D341Med (cell line): ENCODE measurements at regions not wholly inside any gene's neighbourhood (a gene's known extent, or its start where the extent isn't known, plus 50 kb on each side); places are given as distances from the start of the nearest gene placed in this dataset.

ENCODE experiments used
- DNase-seq: peaks from one replicate; pipeline ENCODE4 v3.0.0; 2012; ENCODE audit warnings: low spot score

- DNase-seq, result no peak
Measured at GRCh38 chr2:38509947-38510326, 92.8 kb downstream of the HNRNPLL start.

GRCh38 chr2:38509314-38509946 lies 93.3 kb downstream of the HNRNPLL start:
- peak; percentile 61 for DNase-seq

- peak; percentile 65 for DNase-seq
Measured at GRCh38 chr2:38508311-38509039, 94.3 kb downstream of the HNRNPLL start.

GRCh38 chr2:38507712-38508111 lies 95.0 kb downstream of the HNRNPLL start:
- no peak for DNase-seq

- no peak for DNase-seq
Measured at GRCh38 chr2:38505779-38506178, 96.9 kb downstream of the HNRNPLL start.

- no peak for DNase-seq
Measured at GRCh38 chr2:38504169-38504568, 98.6 kb downstream of the HNRNPLL start.

GRCh38 chr2:38502107-38502506 lies 100.6 kb downstream of the HNRNPLL start:
- DNase-seq, result no peak

GRCh38 chr2:38500283-38500634 lies 102.5 kb downstream of the HNRNPLL start:
- DNase-seq, result no peak

- DNase-seq, result no peak
Measured at GRCh38 chr2:38499548-38500282, 103.0 kb downstream of the HNRNPLL start.

- DNase-seq, result no peak
Measured at GRCh38 chr2:38498045-38498481, 104.7 kb downstream of the HNRNPLL start.

GRCh38 chr2:38497670-38498037 lies 105.1 kb downstream of the HNRNPLL start:
- DNase-seq, result no peak

GRCh38 chr2:38496927-38497669 lies 105.6 kb downstream of the HNRNPLL start:
- DNase-seq, result no peak

GRCh38 chr2:38495880-38496279 lies 106.8 kb downstream of the HNRNPLL start:
- DNase-seq, result no peak

GRCh38 chr2:38494394-38494793 lies 108.3 kb downstream of the HNRNPLL start:
- DNase-seq, result no peak

GRCh38 chr2:38492042-38492615 lies 110.6 kb downstream of the HNRNPLL start:
- no peak for DNase-seq

GRCh38 chr2:38491436-38491835 lies 111.3 kb downstream of the HNRNPLL start:
- DNase-seq, result no peak

- no peak for DNase-seq
Measured at GRCh38 chr2:38489846-38490245, 112.8 kb upstream of the ATL2 start.

- no peak for DNase-seq
Measured at GRCh38 chr2:38487852-38488251, 110.8 kb upstream of the ATL2 start.

- DNase-seq, result no peak
Measured at GRCh38 chr2:38486213-38487026, 109.3 kb upstream of the ATL2 start.

- DNase-seq, result no peak
Measured at GRCh38 chr2:38485734-38486133, 108.7 kb upstream of the ATL2 start.

GRCh38 chr2:38484957-38485356 lies 107.9 kb upstream of the ATL2 start:
- DNase-seq, result no peak
